SK-N-SH (cell line): ENCODE measurements at regions not wholly inside any gene's neighbourhood (a gene's known extent, or its start where the extent isn't known, plus 50 kb on each side); places are given as distances from the start of the nearest gene placed in this dataset.

Source experiments
- CTCF ChIA-PET: fragments of 300-600, 350-600 bp; formaldehyde crosslinking; extraction: SDS; loops from one replicate; lab custom pipeline; 2021; lab: Yijun Ruan, JAX
- POLR2A ChIA-PET: fragments of 350-600 bp; sonication (Branson Sonifier 250); formaldehyde crosslinking; extraction: SDS; loops from one replicate; lab custom pipeline; 2020; ENCODE audit warnings: antibody characterized with exemption, inconsistent platforms; lab: Yijun Ruan, JAX
- DNase-seq: peaks from one replicate; pipeline ENCODE4 v3.0.0; 2012
- H2AFZ ChIP-seq: fragments of 200-600 bp; sonication (generic); 2 replicates; pipeline ENCODE4 v1.8.1; 2016; ENCODE audit warnings: antibody characterized with exemption, mild to moderate bottlenecking, low read depth
- H3F3A ChIP-seq: fragments of 200-600 bp; sonication (generic); replicated peaks from 2 replicates; pipeline ENCODE3; 2016; ENCODE audit warnings: antibody characterized with exemption, mild to moderate bottlenecking; ENCODE audit not compliant: insufficient read depth
- H3K27ac ChIP-seq, 2 experiments: fragments of 200-500 bp in 1 of 2; fragments of 200-600 bp in 1 of 2; sonication (Bioruptor generic) in 1 of 2; sonication (generic), shearing (Covaris generic) in 1 of 2; 2 replicates each; pipeline versions ENCODE4 v1.5.1 to v1.6.1; 2014 to 2016; ENCODE audit warnings: low read depth in 2 of 2, inconsistent platforms in 1 of 2, low read length in 1 of 2, mild to moderate bottlenecking in 1 of 2, mixed read lengths in 1 of 2
- H3K27me3 ChIP-seq: fragments of 200-600 bp; sonication (generic), shearing (Covaris generic); 2 replicates; pipeline ENCODE4 v1.6.1; 2016; ENCODE audit warnings: mixed run types; ENCODE audit not compliant: insufficient read depth
- H3K36me3 ChIP-seq, 2 experiments: fragments of 200-500 bp in 1 of 2; fragments of 200-600 bp in 1 of 2; sonication (Bioruptor generic) in 1 of 2; sonication (generic) in 1 of 2; replicated peaks in 1 of 2; 2 replicates each; pipeline versions ENCODE3 to v1.5.1; 2014 to 2016; ENCODE audit warnings: low read length in 1 of 2, mild to moderate bottlenecking in 1 of 2; ENCODE audit not compliant: insufficient read depth in 2 of 2, control insufficient read depth in 1 of 2
- H3K4me1 ChIP-seq, 2 experiments: fragments of 200-500 bp in 1 of 2; fragments of 200-600 bp in 1 of 2; sonication (Bioruptor generic) in 1 of 2; sonication (generic), shearing (Covaris generic) in 1 of 2; 2 replicates each; pipeline versions ENCODE4 v1.5.1 to v1.6.1; 2014 to 2016; ENCODE audit warnings: low read depth in 1 of 2, low read length in 1 of 2, mixed run types in 1 of 2; ENCODE audit not compliant: insufficient read depth in 2 of 2, control insufficient read depth in 1 of 2
- H3K4me2 ChIP-seq: fragments of 200-600 bp; sonication (generic), shearing (Covaris generic); 2 replicates; pipeline ENCODE4 v1.6.1; 2017; ENCODE audit warnings: mixed run types
- H3K4me3 ChIP-seq, 2 experiments: fragments of 200-500 bp in 1 of 2; fragments of 200-600 bp in 1 of 2; sonication (Bioruptor generic) in 1 of 2; sonication (generic), shearing (Covaris generic) in 1 of 2; 2 replicates each; pipeline versions ENCODE4 v1.5.1 to v1.8.1; 2014 to 2016; ENCODE audit warnings: low read depth in 2 of 2, inconsistent platforms in 1 of 2, low read length in 1 of 2, mild to moderate bottlenecking in 1 of 2, mixed read lengths in 1 of 2, moderate library complexity in 1 of 2
- H3K79me2 ChIP-seq: fragments of 200-600 bp; sonication (generic); 2 replicates; pipeline ENCODE4 v1.8.1; 2017; ENCODE audit warnings: mild to moderate bottlenecking; ENCODE audit not compliant: insufficient read depth
- H3K9ac ChIP-seq: fragments of 200-600 bp; sonication (generic); 2 replicates; pipeline ENCODE4 v1.6.1; 2017; ENCODE audit warnings: mixed run types
- H3K9me2 ChIP-seq: fragments of 200-600 bp; sonication (generic); 2 replicates; pipeline ENCODE4 v1.6.1; 2017; ENCODE audit warnings: mixed run types
- H3K9me3 ChIP-seq: fragments of 200-600 bp; sonication (generic); 2 replicates; pipeline ENCODE4 v1.6.1; 2017; ENCODE audit warnings: mixed run types, mild to moderate bottlenecking, moderate library complexity
- H4K20me1 ChIP-seq: fragments of 200-600 bp; sonication (generic); 2 replicates; pipeline ENCODE4 v1.6.1; 2017; ENCODE audit warnings: mild to moderate bottlenecking, mixed run types; ENCODE audit not compliant: insufficient read depth
- ELF1 ChIP-seq: IDR thresholded peaks from 2 replicates; pipeline ENCODE4 v1.4.0; 2012
- EZH2phosphoT487 ChIP-seq: fragments of 200-600 bp; sonication (generic); IDR thresholded peaks from 2 replicates; pipeline ENCODE4 v1.6.1; 2017; ENCODE audit warnings: low read depth, mixed run types, mild to moderate bottlenecking, antibody characterized with exemption, moderate library complexity, borderline replicate concordance
- FOSL2 ChIP-seq: IDR thresholded peaks from 2 replicates; pipeline ENCODE4 v1.4.0; 2012; ENCODE audit warnings: low read depth, mild to moderate bottlenecking, moderate library complexity, borderline replicate concordance
- JUND ChIP-seq: IDR thresholded peaks from 2 replicates; pipeline ENCODE4 v1.4.0; 2012
- MXI1 ChIP-seq: IDR thresholded peaks from 2 replicates; pipeline ENCODE4 v1.6.1; 2012; ENCODE audit warnings: mild to moderate bottlenecking, low read depth, low read length, improper control_type of control experiment
- NFIC ChIP-seq: IDR thresholded peaks from 2 replicates; pipeline ENCODE4 v1.4.0; 2012; ENCODE audit warnings: borderline replicate concordance
- PBX3 ChIP-seq: IDR thresholded peaks from 2 replicates; pipeline ENCODE4; 2012
- RCOR1 ChIP-seq: fragments of 150-350 bp; IDR thresholded peaks from 2 replicates; pipeline ENCODE4 v1.6.1; 2017; ENCODE audit warnings: antibody characterized with exemption, low read length
- RXRA ChIP-seq: IDR thresholded peaks from 2 replicates; pipeline ENCODE4 v1.4.0; 2012; ENCODE audit warnings: low read depth, mild to moderate bottlenecking, borderline replicate concordance
- SIN3A ChIP-seq: IDR thresholded peaks from 2 replicates; pipeline ENCODE4 v1.6.1; 2012; ENCODE audit warnings: low read depth, mild to moderate bottlenecking, low read length, moderate library complexity, borderline replicate concordance
- SMC3 ChIP-seq: IDR thresholded peaks from 2 replicates; pipeline ENCODE4 v1.6.1; 2012; ENCODE audit warnings: low read depth, low read length, improper control_type of control experiment
- TAF1 ChIP-seq: IDR thresholded peaks from 2 replicates; pipeline ENCODE4 v1.6.1; 2012; ENCODE audit warnings: low read depth, mild to moderate bottlenecking, low read length, moderate library complexity, borderline replicate concordance
- TCF12 ChIP-seq: IDR thresholded peaks from 2 replicates; pipeline ENCODE4 v1.4.0; 2012
- TEAD4 ChIP-seq: IDR thresholded peaks from 2 replicates; pipeline ENCODE4 v1.4.0; 2012; ENCODE audit warnings: mild to moderate bottlenecking, borderline replicate concordance; ENCODE audit not compliant: insufficient read depth
- YY1 ChIP-seq: IDR thresholded peaks from 2 replicates; pipeline ENCODE4 v1.4.0; 2012; ENCODE audit warnings: low read depth, mild to moderate bottlenecking
- WGBS: methylation state at CpG from one replicate; pipeline ENCODE4 v1.1.6; 2017; ENCODE audit warnings: low lambda C conversion rate; 5-methylcytosine and 5-hydroxymethylcytosine counted together
- TF ChIP-seq, protein P1 (sequence below): IDR thresholded peaks from 2 replicates; pipeline ENCODE4 v1.6.1; 2012; ENCODE audit warnings: mild to moderate bottlenecking, low read depth, low read length, moderate library complexity
- TF ChIP-seq, protein P2 (sequence below): IDR thresholded peaks from 2 replicates; pipeline ENCODE4 v1.4.0; 2012; ENCODE audit warnings: low read depth
- TF ChIP-seq, protein P3 (sequence below): fragments of 150-350 bp; IDR thresholded peaks from 2 replicates; pipeline ENCODE4 v1.6.1; 2016; ENCODE audit warnings: mild to moderate bottlenecking, low read depth, low read length

DNA sequence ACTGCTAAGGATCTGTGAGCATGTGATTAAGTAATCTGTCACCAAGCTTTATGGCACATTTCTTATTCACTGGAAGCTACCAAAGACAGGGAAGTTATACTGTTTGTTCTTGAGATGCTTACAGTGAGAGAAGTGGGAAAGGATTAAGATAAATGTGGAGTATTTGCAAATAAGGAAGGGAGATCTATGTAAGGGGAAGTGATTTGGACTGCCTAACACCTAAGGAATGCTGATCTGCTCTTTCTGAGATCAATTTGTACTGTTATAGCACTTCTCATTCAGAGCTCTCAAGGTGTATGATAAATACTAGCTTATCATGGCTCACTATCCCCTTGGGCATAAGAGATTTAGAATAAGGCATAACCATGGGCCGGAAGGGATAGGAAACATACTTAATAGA lies 80.0 kb upstream of the NTRK2 start:
- H3K79me2 ChIP-seq: no peaks in the 10 kb centered on the region
- no peaks in the 10 kb centered on the region for H3K27me3 ChIP-seq
- H3F3A ChIP-seq: no peaks in the 10 kb centered on the region
- H3K4me3 ChIP-seq: no peak overlapping the region
- no peaks in the 10 kb centered on the region for H3K36me3 ChIP-seq
- ChIA-PET POLR2A (no interaction called here), CTCF (no interaction called here)
- H3K27ac ChIP-seq: no peak overlapping the region
- no peak for DNase-seq
- H3K4me1 ChIP-seq: no peaks in the 10 kb centered on the region
- no peaks in the 10 kb centered on the region for H3K9me3 ChIP-seq
- H2AFZ ChIP-seq: no peak overlapping the region
- H3K4me2 ChIP-seq: no peak overlapping the region
- H3K9ac ChIP-seq: no peak overlapping the region
- WGBS: 20% methylated on average over 1 of the region's 1 CpG
- no peaks in the 10 kb centered on the region for H3K9me2 ChIP-seq
- H4K20me1 ChIP-seq: no peaks in the 10 kb centered on the region
- TF ChIP-seq, protein P1, sequence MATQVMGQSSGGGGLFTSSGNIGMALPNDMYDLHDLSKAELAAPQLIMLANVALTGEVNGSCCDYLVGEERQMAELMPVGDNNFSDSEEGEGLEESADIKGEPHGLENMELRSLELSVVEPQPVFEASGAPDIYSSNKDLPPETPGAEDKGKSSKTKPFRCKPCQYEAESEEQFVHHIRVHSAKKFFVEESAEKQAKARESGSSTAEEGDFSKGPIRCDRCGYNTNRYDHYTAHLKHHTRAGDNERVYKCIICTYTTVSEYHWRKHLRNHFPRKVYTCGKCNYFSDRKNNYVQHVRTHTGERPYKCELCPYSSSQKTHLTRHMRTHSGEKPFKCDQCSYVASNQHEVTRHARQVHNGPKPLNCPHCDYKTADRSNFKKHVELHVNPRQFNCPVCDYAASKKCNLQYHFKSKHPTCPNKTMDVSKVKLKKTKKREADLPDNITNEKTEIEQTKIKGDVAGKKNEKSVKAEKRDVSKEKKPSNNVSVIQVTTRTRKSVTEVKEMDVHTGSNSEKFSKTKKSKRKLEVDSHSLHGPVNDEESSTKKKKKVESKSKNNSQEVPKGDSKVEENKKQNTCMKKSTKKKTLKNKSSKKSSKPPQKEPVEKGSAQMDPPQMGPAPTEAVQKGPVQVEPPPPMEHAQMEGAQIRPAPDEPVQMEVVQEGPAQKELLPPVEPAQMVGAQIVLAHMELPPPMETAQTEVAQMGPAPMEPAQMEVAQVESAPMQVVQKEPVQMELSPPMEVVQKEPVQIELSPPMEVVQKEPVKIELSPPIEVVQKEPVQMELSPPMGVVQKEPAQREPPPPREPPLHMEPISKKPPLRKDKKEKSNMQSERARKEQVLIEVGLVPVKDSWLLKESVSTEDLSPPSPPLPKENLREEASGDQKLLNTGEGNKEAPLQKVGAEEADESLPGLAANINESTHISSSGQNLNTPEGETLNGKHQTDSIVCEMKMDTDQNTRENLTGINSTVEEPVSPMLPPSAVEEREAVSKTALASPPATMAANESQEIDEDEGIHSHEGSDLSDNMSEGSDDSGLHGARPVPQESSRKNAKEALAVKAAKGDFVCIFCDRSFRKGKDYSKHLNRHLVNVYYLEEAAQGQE: no peak
- TF ChIP-seq, protein P2, sequence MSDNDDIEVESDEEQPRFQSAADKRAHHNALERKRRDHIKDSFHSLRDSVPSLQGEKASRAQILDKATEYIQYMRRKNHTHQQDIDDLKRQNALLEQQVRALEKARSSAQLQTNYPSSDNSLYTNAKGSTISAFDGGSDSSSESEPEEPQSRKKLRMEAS: no peak
- no peak for TF ChIP-seq TAF1
- no peak for TF ChIP-seq TEAD4
- TF ChIP-seq JUND: no peak
- TF ChIP-seq, protein P3, sequence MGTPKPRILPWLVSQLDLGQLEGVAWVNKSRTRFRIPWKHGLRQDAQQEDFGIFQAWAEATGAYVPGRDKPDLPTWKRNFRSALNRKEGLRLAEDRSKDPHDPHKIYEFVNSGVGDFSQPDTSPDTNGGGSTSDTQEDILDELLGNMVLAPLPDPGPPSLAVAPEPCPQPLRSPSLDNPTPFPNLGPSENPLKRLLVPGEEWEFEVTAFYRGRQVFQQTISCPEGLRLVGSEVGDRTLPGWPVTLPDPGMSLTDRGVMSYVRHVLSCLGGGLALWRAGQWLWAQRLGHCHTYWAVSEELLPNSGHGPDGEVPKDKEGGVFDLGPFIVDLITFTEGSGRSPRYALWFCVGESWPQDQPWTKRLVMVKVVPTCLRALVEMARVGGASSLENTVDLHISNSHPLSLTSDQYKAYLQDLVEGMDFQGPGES: no peak
- TF ChIP-seq EZH2phosphoT487: no peak
- TF ChIP-seq MXI1: no peak
- no peak for TF ChIP-seq RCOR1
- no peak for TF ChIP-seq PBX3
- TF ChIP-seq SMC3: no peak
- TF ChIP-seq RXRA: no peak
- TF ChIP-seq FOSL2: no peak
- no peak for TF ChIP-seq TCF12
- TF ChIP-seq ELF1: no peak
- TF ChIP-seq YY1: no peak
- TF ChIP-seq SIN3A: no peak
- no peak for TF ChIP-seq NFIC
